GM21717 (cell line): ENCODE measurements at regions not wholly inside any gene's neighbourhood (a gene's known extent, or its start where the extent isn't known, plus 50 kb on each side); places are given as distances from the start of the nearest gene placed in this dataset.
"Not testable (repeated sequence)": the region's sequence is repeated elsewhere in the genome, so short reads cannot be mapped to it uniquely, and the experiment has no call there.

ENCODE experiments used
- ATAC-seq: cut with Tn5 transposase; IDR thresholded peaks from one replicate; pipeline ENCODE4 v1.9.1; 2021; ENCODE audit warnings: mild to moderate bottlenecking, moderate library complexity; ENCODE audit not compliant: unreplicated experiment

DNA sequence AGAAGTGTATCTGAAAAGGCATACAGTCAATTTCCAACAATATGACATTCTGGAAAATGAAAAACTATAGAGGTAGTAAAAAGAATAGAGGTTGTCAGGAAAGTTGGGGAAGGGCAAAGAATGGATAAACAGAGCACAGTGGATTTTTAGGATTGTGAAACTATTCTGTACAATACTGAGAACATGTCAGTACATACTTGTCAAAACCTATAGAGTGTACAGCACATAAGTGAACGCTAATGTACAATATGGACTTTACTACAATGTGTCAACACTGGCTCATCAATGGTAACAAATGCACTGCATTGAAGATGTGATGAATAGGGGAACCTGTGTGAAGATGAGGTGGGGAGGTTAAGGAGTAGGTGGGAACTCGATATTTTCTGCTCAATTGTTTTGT, 483.0 kb upstream of the PFKP start:
- no peak for ATAC-seq

DNA sequence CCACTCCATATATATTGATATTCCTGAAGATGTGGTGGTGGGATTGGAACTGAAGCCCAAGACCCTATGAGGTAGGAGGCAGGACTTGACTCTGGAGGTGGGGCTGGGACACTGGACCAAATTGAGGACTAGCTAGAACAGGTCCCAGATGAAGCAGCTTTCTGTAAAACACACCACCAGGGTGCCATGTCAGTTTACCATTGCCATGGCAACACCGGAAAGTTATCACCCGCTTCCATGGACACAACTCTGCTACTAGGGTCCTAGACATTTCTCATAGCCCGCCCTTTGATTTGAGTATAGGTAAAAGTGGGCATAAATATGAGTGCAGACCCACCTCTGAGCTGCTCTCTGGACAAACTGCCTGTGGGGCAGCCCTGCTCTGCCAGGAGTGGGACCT, 490.5 kb upstream of the PFKP start:
- ATAC-seq: no peak

DNA sequence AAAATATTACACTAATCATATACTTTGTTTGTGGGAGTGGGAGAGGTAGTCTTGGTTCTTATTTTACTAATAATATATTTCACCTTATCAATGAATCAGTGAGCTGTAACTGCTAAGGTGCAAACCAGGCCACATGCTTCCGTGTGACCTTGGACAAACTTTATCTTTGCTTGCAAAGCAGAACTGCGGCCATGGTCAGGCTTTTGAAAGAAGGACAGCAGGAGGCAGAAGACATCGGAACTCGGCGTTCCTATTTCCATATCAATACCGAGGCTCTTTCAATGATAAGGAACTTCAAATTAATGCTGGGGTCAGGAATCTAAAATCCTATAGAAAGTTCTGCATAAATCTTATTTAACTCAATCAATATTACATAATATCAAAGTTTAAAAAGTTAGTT, 491.9 kb upstream of the PFKP start:
- ATAC-seq: no peak

DNA sequence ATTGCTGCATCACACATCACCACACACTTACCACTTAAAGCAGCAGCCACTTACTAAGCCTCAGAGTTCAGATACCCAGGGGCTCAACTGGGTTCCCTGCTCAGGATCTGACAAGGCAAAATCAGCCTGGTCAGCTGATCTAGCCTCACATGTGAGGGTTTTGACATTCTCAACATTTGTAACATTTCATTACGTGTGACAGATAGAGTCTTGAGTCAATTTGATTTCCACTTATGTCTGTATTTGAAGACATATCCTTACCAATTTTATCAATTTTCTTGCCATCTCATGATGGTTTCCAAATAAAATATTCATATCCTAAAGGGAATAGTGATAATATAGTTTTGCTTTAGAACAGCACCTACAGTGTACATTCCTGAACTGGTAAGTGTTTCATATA, 494.7 kb upstream of the PFKP start:
- no peak for ATAC-seq

DNA sequence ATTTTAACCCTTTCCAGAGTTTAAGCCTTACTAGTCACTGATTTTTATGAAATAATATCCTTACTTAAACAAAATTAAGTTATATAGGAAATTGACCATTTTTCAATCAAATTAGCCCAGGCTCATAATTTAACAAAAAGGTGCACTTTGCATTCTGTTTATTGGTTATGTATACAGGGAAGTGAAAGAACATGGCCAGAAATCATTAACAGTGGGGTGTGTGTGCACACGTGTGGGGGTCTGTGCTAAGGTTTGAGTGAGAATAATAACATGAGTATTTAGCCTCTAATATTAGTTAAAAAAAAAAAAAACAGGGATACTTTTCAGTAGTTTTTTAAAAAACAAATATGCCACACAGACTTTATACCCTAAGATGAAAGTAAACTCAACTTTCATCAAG, 510.5 kb upstream of the PFKP start:
- no peak for ATAC-seq

DNA sequence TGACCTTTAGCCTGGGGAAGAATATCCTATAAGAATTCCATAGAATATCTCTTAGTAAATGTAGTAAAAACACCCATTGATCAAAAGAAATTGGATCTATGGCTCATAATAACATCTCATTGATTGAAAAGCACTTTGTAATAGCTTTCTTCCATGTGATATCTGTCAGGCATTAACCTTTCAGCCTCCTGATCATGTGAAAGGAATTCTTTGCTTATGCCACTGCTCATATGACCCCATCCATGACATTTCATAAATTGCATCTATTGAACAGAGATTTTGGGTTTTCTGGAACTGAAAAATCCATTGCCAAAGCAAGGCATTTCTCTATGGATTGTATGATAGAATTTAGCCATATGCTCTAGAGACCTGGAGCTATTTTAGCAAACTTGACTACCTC, 519.3 kb upstream of the PFKP start:
- no peak for ATAC-seq

DNA sequence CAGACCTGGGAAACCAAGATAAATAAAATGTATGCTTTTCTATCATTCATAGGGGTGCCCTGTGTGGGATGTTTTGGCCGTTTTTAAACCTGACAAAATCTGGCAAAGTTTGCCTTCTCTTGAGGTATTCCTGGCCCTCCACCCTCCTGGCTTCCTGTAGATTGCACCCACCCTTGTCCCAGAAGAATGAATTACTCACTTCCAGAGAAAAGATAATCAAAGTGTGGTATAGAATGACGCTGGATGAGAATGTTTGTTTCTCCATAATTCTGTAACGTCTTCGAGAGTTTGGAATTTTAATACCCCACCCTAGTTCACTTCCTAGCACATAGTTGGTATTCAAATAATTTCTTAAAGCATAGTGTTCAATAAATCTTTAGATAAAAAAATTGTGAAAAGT, 519.7 kb upstream of the PFKP start:
- no peak for ATAC-seq

DNA sequence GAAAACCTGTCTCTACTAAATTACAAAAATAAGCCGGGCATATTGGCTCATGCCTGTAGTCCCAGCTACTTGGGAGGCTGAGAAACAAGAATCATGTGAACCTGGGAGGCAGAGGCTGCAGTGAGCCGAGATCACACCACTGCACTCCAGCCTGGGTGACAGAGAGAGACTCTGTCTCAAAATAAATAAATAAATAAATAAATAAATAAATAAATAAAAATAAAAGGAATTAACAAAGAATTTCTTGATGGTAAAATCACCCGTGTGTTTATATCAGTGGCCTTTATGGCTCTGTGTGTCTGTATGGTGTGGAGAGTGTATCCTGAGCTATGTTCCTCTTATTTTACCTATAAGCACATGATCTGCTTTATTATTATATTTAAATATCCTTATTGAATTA, 520.5 kb upstream of the PFKP start:
- ATAC-seq: not testable (repeated sequence)

DNA sequence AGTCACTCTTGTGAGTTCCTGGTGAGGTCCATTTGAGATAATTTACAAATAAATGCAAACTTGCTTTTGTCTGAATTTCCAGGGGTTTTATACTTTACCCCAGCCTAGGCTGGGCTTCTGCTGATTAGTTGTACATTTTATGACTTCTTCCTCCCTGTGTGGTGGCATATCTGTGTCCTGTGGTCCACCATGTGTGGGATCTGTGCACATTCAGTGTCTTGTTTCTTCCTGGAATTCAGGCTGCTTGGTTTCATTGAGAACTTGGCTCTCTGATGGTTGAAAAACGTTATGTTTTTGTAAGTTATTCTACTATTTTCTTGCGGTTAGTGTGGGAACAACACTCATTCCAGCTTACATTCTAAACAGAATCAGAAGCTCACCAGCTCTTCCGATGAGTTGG, 523.4 kb upstream of the PFKP start:
- no peak for ATAC-seq

DNA sequence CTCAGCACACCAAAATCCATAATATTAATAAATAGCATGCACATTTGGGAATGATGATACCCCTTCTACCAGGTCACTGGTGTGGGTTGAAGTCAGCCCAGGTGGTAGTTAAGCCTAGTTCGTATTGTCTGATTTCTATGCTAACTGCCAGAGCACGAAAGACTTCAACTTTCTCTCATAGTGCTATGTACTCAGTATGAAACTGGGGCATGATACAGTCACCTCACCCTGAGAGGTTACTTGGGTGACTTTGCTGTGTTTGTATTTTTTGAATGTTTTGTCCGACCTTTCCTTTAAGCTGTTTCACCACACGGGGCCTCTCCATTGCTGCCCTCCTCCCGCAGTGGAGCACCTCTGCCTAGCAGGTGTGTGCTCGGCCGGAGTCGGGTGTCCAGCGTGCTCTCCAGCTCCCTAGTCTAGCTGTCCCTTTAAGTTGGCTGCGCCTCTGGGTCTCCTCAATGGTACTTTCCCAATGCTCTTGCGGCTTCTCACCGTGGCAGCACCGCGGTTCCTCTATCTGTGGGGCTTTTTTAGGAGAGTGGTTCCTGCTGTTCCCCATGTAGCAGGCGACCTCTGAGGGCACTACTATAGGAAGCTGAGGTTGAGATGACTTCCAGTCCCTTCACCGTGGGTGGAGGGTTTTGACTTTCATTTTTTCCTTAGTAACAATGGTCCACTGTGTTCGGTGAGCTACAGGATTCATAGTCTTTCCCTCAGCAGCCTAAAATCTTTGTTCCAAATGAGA, 524.0 kb upstream of the PFKP start:
- ATAC-seq: no peak

DNA sequence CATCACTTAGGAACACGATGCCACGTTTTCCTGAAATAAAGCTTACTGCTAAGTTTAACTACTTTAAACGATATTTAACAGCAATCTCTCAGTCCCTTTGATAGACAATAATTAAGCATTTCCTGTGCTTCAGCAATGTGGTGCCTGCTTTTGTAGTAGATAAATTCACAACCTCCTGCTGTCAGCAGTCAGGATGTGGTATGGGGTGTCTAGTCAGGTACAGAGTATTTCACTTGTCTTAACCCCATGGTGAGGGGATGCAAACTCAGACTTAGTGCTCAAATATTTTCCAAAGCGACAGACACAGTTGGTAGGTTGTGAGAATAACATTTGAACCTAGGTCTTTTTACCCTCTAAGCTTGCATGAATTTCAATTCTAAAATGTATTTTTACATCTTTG, 526.2 kb upstream of the PFKP start:
- no peak for ATAC-seq

DNA sequence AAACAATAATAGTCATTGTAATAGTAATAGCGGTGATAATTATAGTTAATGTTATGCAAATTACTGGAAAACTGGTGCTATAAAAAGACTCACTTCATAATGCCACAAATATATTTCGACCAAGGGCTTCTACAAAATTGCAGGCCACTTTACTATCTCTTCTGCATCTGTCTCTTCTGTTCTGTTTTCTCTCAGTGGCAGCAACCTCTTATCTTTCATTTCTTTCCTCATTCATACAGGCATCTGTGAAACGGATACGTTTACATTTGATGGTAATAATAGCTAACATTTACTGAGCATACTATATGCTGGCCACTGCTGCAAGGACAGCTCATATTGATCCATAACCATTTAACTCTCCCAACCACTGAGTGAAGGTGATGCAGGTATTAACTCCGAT, 537.4 kb upstream of the PFKP start:
- ATAC-seq: no peak

DNA sequence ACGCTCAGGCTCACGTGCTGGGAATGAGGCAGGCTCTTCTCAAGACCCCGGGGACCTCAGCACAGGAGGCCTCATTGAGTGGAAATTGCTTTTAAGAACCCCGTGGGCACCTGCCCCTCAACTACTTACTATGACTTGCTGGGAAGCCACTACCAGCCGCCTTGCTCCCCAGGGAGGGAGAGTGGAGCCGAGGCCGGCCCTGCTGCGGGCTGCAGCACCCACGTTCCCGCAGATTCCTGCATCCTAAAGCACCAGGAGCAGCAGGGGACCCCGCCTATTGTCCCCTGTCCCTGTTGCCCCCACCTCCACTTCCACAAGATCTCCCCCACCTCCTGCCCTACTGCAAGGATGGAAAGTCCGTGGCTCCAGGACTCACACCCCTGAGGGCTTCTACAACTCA, 541.6 kb upstream of the PFKP start:
- no peak for ATAC-seq

DNA sequence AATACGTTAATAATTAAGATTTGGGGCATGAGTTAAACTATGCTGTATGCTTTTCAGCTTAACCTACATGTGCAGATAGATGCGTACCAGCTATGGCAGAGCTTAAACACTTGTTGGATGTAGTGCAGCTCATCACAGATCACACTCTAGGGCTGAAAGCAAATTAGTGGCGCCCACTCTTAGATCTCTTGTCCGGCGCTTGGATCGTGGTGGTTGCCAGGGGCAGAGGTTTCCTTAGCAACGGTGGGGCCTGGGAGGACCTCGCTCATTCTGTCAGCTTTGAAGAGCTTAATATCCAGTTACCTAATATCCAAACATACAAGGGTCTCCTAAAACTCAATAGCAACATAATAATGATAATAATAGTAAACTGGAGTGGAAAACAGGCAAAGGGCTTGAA, 548.2 kb upstream of the PFKP start:
- no peak for ATAC-seq

DNA sequence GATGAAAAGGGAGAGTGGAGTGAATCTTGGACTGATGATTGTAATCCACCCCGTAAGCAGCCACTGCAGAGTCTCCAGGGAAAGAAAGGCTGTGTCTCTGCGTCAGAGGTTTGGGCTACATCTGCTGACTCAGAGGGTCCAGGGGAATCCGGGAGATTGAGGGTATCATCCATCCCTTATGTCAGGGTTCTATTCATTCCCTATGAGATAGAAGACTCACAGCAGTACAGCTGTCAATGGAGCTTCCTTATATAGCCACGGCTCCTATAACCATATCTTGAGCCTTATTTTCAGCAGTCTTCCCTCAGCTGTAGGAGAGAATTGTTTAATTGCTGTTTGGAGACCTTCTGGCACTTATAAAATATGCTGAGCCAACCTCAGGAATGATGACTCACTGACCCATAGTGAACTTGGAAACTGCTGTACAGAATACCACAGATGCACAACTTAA, 558.2 kb upstream of the PFKP start:
- no peak for ATAC-seq

DNA sequence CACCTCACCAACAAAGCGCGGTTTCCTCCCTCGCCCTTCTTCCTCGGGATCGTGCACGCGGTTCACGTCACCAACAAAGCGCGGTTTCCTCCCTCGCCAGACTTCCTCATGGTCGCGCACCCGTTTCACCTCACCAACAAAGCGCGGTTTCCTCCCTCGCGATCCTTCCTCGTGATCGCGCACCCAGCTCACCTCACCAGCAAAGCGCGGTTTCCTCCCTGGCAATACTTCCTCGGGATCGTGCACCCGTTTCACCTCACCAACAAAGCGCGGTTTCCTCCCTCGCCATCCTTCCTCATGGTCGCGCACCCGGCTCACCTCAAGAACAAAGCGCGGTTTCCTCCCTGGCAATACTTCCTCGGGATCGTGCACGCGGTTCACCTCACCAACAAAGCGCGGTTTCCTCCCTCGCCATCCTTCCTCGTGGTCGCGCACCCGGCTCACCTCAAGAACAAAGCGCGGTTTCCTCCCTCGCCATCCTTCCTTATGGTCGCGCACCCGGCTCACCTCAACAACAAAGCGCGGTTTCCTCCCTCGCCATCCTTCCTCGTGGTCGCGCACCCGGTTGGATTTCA, 565.9 kb upstream of the PFKP start:
- ATAC-seq: not testable (repeated sequence)

DNA sequence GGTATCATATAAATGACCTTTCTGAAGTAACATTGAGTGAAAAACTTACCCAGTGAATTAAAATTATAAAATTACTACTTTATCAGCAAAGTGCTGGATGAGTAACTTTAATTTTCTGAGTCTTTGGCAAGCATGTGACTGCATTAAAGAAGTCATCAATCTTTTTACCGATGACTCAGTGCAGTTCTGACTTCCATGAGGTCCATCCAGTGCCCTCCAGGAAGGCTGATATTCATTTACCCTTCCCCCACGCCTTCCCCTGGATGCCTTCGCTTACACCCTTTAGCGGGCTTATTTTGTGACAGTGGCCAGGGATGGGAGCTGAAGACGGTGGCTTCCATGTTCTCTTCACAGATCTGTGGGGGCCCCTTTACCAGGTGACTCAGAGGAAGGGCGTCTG, 572.9 kb upstream of the PFKP start:
- no peak for ATAC-seq

DNA sequence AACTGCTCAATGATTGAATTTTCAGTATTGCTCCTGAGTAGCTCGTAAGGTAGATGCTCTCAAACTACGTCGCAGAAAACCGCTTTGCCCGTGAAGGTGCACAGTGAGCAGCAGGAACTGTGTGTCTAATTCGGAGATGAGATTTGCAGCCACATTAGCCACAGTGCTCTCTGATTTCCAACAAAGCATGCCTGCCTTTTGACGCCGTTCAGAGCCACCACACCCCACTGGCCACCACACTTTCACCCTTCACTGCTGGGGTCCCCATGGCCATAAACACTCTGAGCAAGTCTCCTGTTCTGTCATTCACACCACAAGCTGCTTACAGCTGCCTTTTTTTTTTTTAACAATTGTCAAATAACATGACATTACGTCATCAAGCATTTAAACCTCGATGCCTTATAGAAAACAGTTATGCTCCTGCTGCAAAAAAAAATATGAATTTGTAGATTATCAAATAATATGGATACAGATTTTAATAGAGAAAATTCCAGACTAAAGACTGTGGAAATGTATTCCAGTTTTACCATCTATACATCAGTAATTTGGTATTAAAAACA, 578.8 kb upstream of the PFKP start:
- ATAC-seq: no peak

DNA sequence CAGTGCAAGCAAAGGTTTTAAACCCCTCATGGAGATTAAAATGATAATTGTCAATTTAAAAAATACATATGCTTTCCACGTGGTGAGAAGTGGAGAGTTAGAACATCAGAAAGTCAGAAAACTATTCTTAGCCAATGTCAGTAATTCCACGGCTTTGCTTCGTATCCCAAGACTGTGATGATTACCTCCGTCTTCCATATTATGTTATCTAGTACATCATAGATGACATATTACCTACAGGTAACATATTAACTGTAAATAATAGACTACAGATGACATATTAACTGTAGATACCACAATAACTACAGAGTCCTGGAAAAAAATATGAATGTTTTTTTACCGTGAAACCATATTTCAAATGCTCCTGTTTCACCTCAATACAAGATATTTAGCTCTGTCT, 579.4 kb upstream of the PFKP start:
- no peak for ATAC-seq

DNA sequence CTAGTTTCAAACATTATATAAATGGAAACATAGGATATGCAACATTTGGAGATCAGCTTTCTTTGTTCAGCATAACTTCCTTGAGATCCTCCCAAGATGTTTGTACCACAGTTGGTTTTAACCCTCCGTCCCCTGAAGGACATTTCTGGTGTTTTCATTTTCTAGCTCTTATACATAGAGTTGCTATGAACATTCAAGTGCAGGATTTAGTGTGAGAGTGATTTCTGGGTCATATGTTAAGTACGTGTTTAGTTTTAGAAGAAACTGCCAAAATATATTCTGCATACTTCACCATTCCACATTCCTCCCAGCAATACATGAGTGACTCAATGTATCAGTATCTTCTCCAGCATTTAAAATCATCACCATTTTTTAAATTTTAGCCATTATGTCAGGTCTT, 588.7 kb upstream of the PFKP start:
- no peak for ATAC-seq

DNA sequence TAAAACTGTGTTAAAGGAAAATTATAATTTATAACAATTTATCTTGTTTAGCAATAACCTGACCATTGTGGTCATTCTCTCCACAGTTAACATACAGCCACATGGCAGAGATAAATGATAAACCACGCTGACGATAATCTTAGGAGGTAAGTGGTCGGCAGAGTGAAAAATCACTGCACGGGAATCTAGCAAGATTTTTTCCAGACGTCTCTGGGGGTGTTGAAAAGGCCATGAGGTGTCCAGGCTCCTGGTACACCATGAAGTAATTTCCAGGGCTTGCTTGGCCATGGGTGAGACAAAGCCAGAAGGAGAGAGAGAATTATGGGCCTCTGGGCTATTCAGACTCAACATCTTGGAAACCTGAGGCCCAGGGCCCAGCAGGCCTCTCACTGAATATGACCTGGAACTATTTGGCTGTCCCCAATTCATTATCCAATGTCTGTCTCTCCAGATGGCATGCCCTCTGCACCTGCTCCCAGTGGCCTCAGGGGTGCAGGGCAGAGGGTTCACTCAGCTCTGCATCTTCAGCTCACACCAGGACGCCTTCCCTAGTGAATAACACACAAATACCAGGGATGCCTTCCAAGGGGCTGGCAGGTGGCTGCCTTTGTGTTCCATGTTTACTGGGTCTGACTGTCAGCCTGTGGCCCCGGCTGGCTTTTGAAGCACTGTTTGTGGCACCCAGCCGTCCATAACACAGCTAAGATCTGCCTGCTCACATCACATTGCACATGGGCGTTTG, 590.4 kb upstream of the PFKP start:
- ATAC-seq: no peak

DNA sequence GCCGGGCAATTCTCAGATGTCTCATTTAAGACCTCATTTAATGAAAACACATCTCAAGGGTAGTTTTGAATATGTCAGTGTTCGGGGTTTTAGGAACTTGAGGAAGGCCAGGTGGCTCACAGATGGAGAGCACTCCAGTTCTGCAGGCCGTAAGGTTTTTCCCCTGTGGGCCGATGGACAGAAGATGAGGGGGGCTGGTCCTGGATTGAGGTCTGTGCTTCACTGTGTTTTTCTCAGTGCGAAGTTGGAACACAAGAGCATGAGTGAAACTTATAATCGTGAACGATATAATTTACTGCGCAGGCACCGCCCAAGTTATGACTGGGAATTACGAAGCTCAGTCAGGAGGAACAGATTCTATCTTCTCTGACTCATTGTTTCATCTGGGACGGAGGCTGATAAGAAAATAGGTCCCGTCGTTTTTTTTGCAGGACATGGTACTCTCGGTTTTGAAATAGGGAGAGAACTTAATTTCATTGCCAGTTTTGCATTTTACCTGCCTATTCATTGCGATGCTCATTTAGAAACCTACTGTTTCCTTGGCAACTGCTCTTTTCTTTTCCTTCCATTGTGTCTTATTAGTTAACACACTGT, 591.0 kb upstream of the PFKP start:
- no peak for ATAC-seq
